Gastroesophageal sphincter (tissue), 4 donors: ENCODE measurements at regions not wholly inside any gene's neighbourhood (a gene's known extent, or its start where the extent isn't known, plus 50 kb on each side); places are given as distances from the start of the nearest gene placed in this dataset.

Experiments used
- ATAC-seq: fragments of 150-250 bp; one replicate; pipeline ENCODE4 v1.9.1; 2016; ENCODE audit warnings: mild to moderate bottlenecking, moderate library complexity
- H3K27ac ChIP-seq, 4 donors: fragments of 200-600 bp; sonication (generic) in 3 of 4; 1 replicate in 3 of 4; 2 replicates in 1 of 4; pipeline ENCODE4 v1.5.1; 2016 to 2019
- H3K27me3 ChIP-seq: fragments of 200-600 bp; sonication (generic); one replicate; pipeline ENCODE4 v1.5.1; 2019
- H3K36me3 ChIP-seq, 2 donors: fragments of 200-600 bp; sonication (generic); one replicate each; pipeline ENCODE4 v1.5.1; 2019; ENCODE audit warnings: control low read depth in 1 of 2
- H3K4me1 ChIP-seq, 3 donors: fragments of 200-600 bp; sonication (generic); 1 replicate in 2 of 3; 2 replicates in 1 of 3; pipeline ENCODE4 v1.5.1; 2016 to 2019; ENCODE audit warnings: control low read depth in 2 of 3
- H3K4me3 ChIP-seq, 2 donors: fragments of 200-600 bp; sonication (generic); one replicate each; pipeline ENCODE4 v1.5.1; 2019; ENCODE audit warnings: mild to moderate bottlenecking in 1 of 2, moderate library complexity in 1 of 2
- H3K9me3 ChIP-seq, 3 donors: fragments of 200-600 bp; sonication (generic); one replicate each; pipeline ENCODE4 v1.5.1; 2017 to 2019; ENCODE audit warnings: control low read depth in 2 of 3
- CTCF ChIP-seq, 4 experiments: fragments of 200-600 bp in 2 of 4; fragments of 450-650 bp in 2 of 4; sonication (generic) in 1 of 4; IDR thresholded peaks; one replicate each; pipeline ENCODE4 v1.5.1; 2017 to 2019; ENCODE audit warnings: antibody characterized with exemption in 4 of 4, mild to moderate bottlenecking in 2 of 4, moderate library complexity in 2 of 4
- EP300 ChIP-seq: sonication (generic); formaldehyde crosslinking; IDR thresholded peaks from one replicate; pipeline ENCODE4 v1.6.1; 2017; ENCODE audit warnings: antibody characterized with exemption, mild to moderate bottlenecking
- POLR2A ChIP-seq, 2 donors: fragments of 450-650 bp; IDR thresholded peaks; one replicate each; pipeline ENCODE4 v1.6.1; 2017; ENCODE audit warnings: antibody characterized with exemption in 2 of 2, mild to moderate bottlenecking in 2 of 2, moderate library complexity in 1 of 2
- POLR2AphosphoS5 ChIP-seq: sonication (generic); formaldehyde crosslinking; IDR thresholded peaks from one replicate; pipeline ENCODE4 v1.6.1; 2017; ENCODE audit warnings: antibody characterized with exemption
- WGBS, 2 donors: methylation state at CpG; one replicate each; pipeline ENCODE4 v1.1.5; 2018; ENCODE audit warnings: low coverage in 1 of 2; 5-methylcytosine and 5-hydroxymethylcytosine counted together

- TF ChIP-seq CTCF (IDR thresholded peaks at IDR 0.05): no peak
- TF ChIP-seq EP300: no peak
- TF ChIP-seq POLR2A (IDR thresholded peaks at IDR 0.05): no peak
- TF ChIP-seq POLR2AphosphoS5: no peak
- peaks cover 0 to 33% (median 0%) of the 10 kb centered on the region in 3 donors for H3K4me1 ChIP-seq
- H3K4me3 ChIP-seq: no peak overlapping the region
- no peak for ATAC-seq
- H3K27me3 ChIP-seq: no peaks in the 10 kb centered on the region
- no peaks in the 10 kb centered on the region for H3K36me3 ChIP-seq
- H3K9me3 ChIP-seq: no peaks in the 10 kb centered on the region
- 52 to 58% methylated on average over 4 to 5 of the region's 5 CpGs for WGBS, 2 donors
- H3K27ac ChIP-seq: peak overlapping the region in 2 of 4 donors; percentile 26 to 40
Observed at GRCh38 chr13:40391788-40392187, 274.7 kb downstream of the FOXO1 start.

DNA sequence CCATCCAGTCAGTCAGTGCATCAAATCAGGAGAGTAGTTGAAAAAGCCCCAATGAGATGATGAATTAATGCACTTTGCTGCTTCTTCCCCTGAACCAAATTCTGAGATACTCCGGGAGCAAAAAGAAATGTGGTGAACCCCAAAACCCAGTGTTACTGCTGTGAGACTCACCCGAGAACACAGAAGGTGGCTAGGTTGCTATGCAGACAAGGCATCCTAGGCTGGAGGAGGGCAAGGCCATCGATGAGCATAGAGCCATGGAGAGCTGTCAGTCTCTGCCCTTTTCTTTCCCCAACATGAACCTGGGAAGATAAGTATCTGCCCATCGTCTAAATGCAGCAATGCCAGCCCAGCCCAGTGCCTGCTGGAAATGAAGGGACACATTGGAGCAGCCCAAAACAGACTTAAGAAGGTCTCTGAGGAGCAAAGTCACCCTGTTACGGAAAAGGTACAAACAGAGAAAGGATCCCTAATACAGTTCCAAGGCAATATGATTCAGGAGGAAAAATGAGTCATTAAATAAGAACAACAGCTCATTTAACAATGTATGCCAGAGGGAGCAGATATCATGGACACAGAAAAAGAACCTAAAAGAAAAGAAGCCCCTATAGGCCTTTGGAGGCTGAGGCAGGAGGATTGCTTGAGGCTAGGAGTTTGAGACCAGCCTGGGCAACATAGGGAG is 272.0 kb downstream of the FOXO1 start:
- whole genome bisulfite sequencing, 2 donors: 80 to 94% methylated on average over 2 to 3 of the region's 5 CpGs
- Histone ChIP-seq H3K36me3 (no peaks in the 10 kb centered on the region), H3K9me3 (no peaks in the 10 kb centered on the region), H3K27me3 (no peaks in the 10 kb centered on the region), H3K4me3 (no peak overlapping the region), H3K27ac (no peak overlapping the region), H3K4me1 (peaks cover 0 to 21% (median 0%) of the 10 kb centered on the region in 3 donors)
- no peak for ATAC-seq
- TF ChIP-seq POLR2A (IDR thresholded peaks at IDR 0.05) (no peak), CTCF (IDR thresholded peaks at IDR 0.05) (no peak), EP300 (no peak), POLR2AphosphoS5 (no peak)

DNA sequence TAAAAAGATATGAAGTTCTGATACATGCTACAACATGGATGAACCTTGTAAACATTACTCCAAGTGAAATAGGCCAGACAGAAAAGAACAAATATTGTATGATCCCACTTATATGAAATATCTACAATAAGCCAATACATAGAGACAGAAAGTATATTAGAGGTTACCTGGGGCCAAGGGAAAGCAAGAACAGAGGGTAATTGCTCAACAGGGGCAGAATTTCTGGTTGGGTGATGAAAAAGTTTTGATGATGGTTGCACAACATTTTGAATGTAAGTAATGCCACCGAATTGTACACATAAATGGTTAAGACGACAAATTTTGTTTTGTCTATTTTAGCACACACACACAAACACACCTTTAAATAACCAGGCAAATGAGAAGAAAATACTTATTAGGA is 268.4 kb downstream of the FOXO1 start:
- H3K36me3 ChIP-seq: no peaks in the 10 kb centered on the region
- WGBS, 2 donors: 93 to 94% methylated on average over 2 of the region's 2 CpGs

GRCh38 chr13:40399756-40400155 is 266.7 kb downstream of the FOXO1 start:
- WGBS, 2 donors: 63 to 77% methylated on average over 3 of the region's 3 CpGs
- ATAC-seq: no peak
- H3K4me1 ChIP-seq: peaks cover 10 to 33% (median 19%) of the 10 kb centered on the region in 3 donors
- TF ChIP-seq POLR2AphosphoS5: no peak
- no peak for TF ChIP-seq POLR2A (IDR thresholded peaks at IDR 0.05)
- TF ChIP-seq CTCF (IDR thresholded peaks at IDR 0.05): no peak
- no peak for TF ChIP-seq EP300
- H3K9me3 ChIP-seq: no peaks in the 10 kb centered on the region
- H3K27me3 ChIP-seq: no peaks in the 10 kb centered on the region
- no peak overlapping the region for H3K27ac ChIP-seq
- no peak overlapping the region for H3K4me3 ChIP-seq
- H3K36me3 ChIP-seq: no peaks in the 10 kb centered on the region

More for the DNA sequence above, 268.4 kb downstream of the FOXO1 start:
- no peak for ATAC-seq
- TF ChIP-seq POLR2AphosphoS5 (no peak), CTCF (IDR thresholded peaks at IDR 0.05) (no peak), EP300 (no peak)
- H3K9me3 ChIP-seq: no peaks in the 10 kb centered on the region
- peaks cover 9 to 21% (median 11%) of the 10 kb centered on the region in 3 donors for H3K4me1 ChIP-seq
- H3K27me3 ChIP-seq: no peaks in the 10 kb centered on the region
- no peak overlapping the region for H3K4me3 ChIP-seq
- no peak overlapping the region for H3K27ac ChIP-seq
